ENCODE measurements at regions not wholly inside any gene's neighbourhood (a gene's known extent, or its start where the extent isn't known, plus 50 kb on each side); places are given as distances from the start of the nearest gene placed in this dataset.

- ATAC-seq, result no peak
- peaks cover 11 to 54% (median 32%) of the 10 kb centered on the region in 9 donors for H3K27me3 ChIP-seq
- no peak for DNase-seq
- TF ChIP-seq CTCF (IDR thresholded peaks at IDR 0.05), result no peak
- no peak for TF ChIP-seq POLR2A (IDR thresholded peaks at IDR 0.05)
- H3K4me1 ChIP-seq, result peaks cover 0 to 20% (median 4%) of the 10 kb centered on the region in 12 donors
- H3K36me3 ChIP-seq, result no peaks in the 10 kb centered on the region
- 29 to 37% (median 30%) methylated on average over 14 to 16 of the region's 16 CpGs for WGBS, 4 donors
- peak overlapping the region in 9 of 12 donors; percentile 50 to 72 (median 61) for H3K4me3 ChIP-seq
- no peak overlapping the region for H3K27ac ChIP-seq
- H3K9me3 ChIP-seq, result no peaks in the 10 kb centered on the region
- intact Hi-C loops (cut with DNase I), result loop anchor here in 2 of 10 donors (10.0 kb wide), 2 partner anchors 65 to 475 kb away; no protein-coding TSS in a partner anchor
These were observed 145.8 kb upstream of the ETS2 start for GRCh38 chr21:38659936-38660332.

- ATAC-seq, result peak in 3 of 4 donors; percentile 68 to 69 (median 69)
- H3K4me3 ChIP-seq, result peak overlapping the region; percentile 15 to 72 (median 60)
- TF ChIP-seq CTCF (IDR thresholded peaks at IDR 0.05) (no peak), POLR2A (IDR thresholded peaks at IDR 0.05) (no peak)
- H3K4me1 ChIP-seq, result peaks cover 0 to 20% (median 4%) of the 10 kb centered on the region in 12 donors
- peaks cover 11 to 54% (median 32%) of the 10 kb centered on the region in 9 donors for H3K27me3 ChIP-seq
- no peaks in the 10 kb centered on the region for H3K36me3 ChIP-seq
- no peaks in the 10 kb centered on the region for H3K9me3 ChIP-seq
- DNase-seq, result peak in 4 of 5 donors; percentile 24 to 40 (median 30)
- 1 to 4% (median 2%) methylated on average over 37 to 113 of the region's 113 CpGs for whole genome bisulfite sequencing, 4 donors
- peak overlapping the region in 2 of 12 donors; percentile 44 to 49 for H3K27ac ChIP-seq
- intact Hi-C loops (cut with DNase I), result loop anchor here in 2 of 10 donors (10.0 kb wide), 2 partner anchors 64 to 474 kb away; no protein-coding TSS in a partner anchor
These were observed 145.2 kb upstream of the ETS2 start for GRCh38 chr21:38660333-38661196.

- intact Hi-C loops (cut with DNase I), result loop anchor here in 2 of 10 donors (10.0 kb wide), 2 partner anchors 63 to 473 kb away; no protein-coding TSS in a partner anchor
- peak; percentile 22 to 65 (median 36) for DNase-seq
- Histone ChIP-seq H3K36me3 (no peaks in the 10 kb centered on the region), H3K9me3 (no peaks in the 10 kb centered on the region), H3K27ac (peak overlapping the region in 2 of 12 donors; percentile 44 to 49), H3K27me3 (peaks cover 11 to 54% (median 32%) of the 10 kb centered on the region in 9 donors), H3K4me1 (peaks cover 0 to 20% (median 4%) of the 10 kb centered on the region in 12 donors), H3K4me3 (peak overlapping the region; percentile 15 to 72 (median 60))
- 2 to 5% (median 2%) methylated on average over 47 to 61 of the region's 61 CpGs for WGBS, 4 donors
- TF ChIP-seq POLR2A (IDR thresholded peaks at IDR 0.05), result no peak
- no peak for TF ChIP-seq CTCF (IDR thresholded peaks at IDR 0.05)
- peak in 3 of 4 donors; percentile 51 to 70 (median 70) for ATAC-seq
These were observed 144.4 kb upstream of the ETS2 start for GRCh38 chr21:38661197-38661871.
